Chondrocyte (in vitro differentiated cells): ENCODE measurements at regions not wholly inside any gene's neighbourhood (a gene's known extent, or its start where the extent isn't known, plus 50 kb on each side); places are given as distances from the start of the nearest gene placed in this dataset.

ENCODE experiments used
- DNase-seq: peaks from one replicate; pipeline ENCODE4 v3.0.0; 2021; ENCODE audit warnings: mixed read lengths, low spot score
- H3K27ac Mint-ChIP-seq: one replicate; pipeline ENCODE4 v1.8.0; 2021; ENCODE audit warnings: mild to moderate bottlenecking, moderate library complexity, mixed read lengths; ENCODE audit not compliant: unreplicated experiment
- H3K27me3 Mint-ChIP-seq: 2 replicates; pipeline ENCODE4 v1.8.0; 2021; ENCODE audit warnings: low read depth, mixed read lengths
- H3K36me3 Mint-ChIP-seq: 2 replicates; pipeline ENCODE4 v1.8.0; 2021; ENCODE audit warnings: low read depth, mixed read lengths
- H3K4me1 Mint-ChIP-seq: 2 replicates; pipeline ENCODE4 v1.8.0; 2021; ENCODE audit warnings: low read depth, mild to moderate bottlenecking, mixed read lengths
- H3K4me3 Mint-ChIP-seq: one replicate; pipeline ENCODE4 v1.8.0; 2021; ENCODE audit warnings: mild to moderate bottlenecking, moderate library complexity, mixed read lengths; ENCODE audit not compliant: unreplicated experiment
- H3K9me3 Mint-ChIP-seq: 2 replicates; pipeline ENCODE4 v1.8.0; 2021; ENCODE audit warnings: low read depth, mixed read lengths
- CTCF ChIP-seq: fragments of 200-600 bp; sonication (generic); IDR thresholded peaks from 2 replicates; pipeline ENCODE4 v1.5.0; 2021; ENCODE audit warnings: antibody characterized with exemption, mild to moderate bottlenecking, moderate library complexity

GRCh38 chr9:8025551-8025950 lies 226.0 kb upstream of the DMAC1 start:
- peaks cover 2% of the 10 kb centered on the region for H3K4me1 Mint-ChIP-seq
- DNase-seq: no peak
- no peak overlapping the region for H3K27ac Mint-ChIP-seq

GRCh38 chr9:8020186-8020585 lies 220.6 kb upstream of the DMAC1 start:
- TF ChIP-seq CTCF: no peak
- Mint-ChIP-seq H3K36me3 (no peaks in the 10 kb centered on the region), H3K4me1 (no peaks in the 10 kb centered on the region), H3K27ac (no peak overlapping the region), H3K9me3 (peaks cover 5% of the 10 kb centered on the region), H3K27me3 (no peaks in the 10 kb centered on the region), H3K4me3 (no peak overlapping the region)
- no peak for DNase-seq

More at GRCh38 chr9:8025551-8025950, 226.0 kb upstream of the DMAC1 start:
- Mint-ChIP-seq H3K4me3 (no peak overlapping the region), H3K9me3 (peaks cover 3% of the 10 kb centered on the region), H3K36me3 (no peaks in the 10 kb centered on the region), H3K27me3 (peaks cover 4% of the 10 kb centered on the region)
- TF ChIP-seq CTCF: no peak

- no peak for DNase-seq
- TF ChIP-seq CTCF: no peak
- no peaks in the 10 kb centered on the region for H3K4me1 Mint-ChIP-seq
- no peak overlapping the region for H3K4me3 Mint-ChIP-seq
- H3K27me3 Mint-ChIP-seq: no peaks in the 10 kb centered on the region
- no peaks in the 10 kb centered on the region for H3K36me3 Mint-ChIP-seq
- H3K27ac Mint-ChIP-seq: no peak overlapping the region
- peaks cover 5% of the 10 kb centered on the region for H3K9me3 Mint-ChIP-seq
Observed at GRCh38 chr9:8019636-8020035, 220.1 kb upstream of the DMAC1 start.

GRCh38 chr9:8014997-8015682 lies 215.6 kb upstream of the DMAC1 start:
- peaks cover 2% of the 10 kb centered on the region for H3K9me3 Mint-ChIP-seq
- H3K4me3 Mint-ChIP-seq: no peak overlapping the region
- TF ChIP-seq CTCF: no peak
- H3K27me3 Mint-ChIP-seq: no peaks in the 10 kb centered on the region
- no peak for DNase-seq
- H3K27ac Mint-ChIP-seq: no peak overlapping the region
- peaks cover 3% of the 10 kb centered on the region for H3K4me1 Mint-ChIP-seq
- H3K36me3 Mint-ChIP-seq: no peaks in the 10 kb centered on the region

GRCh38 chr9:8012986-8013385 lies 213.4 kb upstream of the DMAC1 start:
- Mint-ChIP-seq H3K36me3 (no peaks in the 10 kb centered on the region), H3K27me3 (no peaks in the 10 kb centered on the region), H3K4me3 (no peak overlapping the region), H3K27ac (no peak overlapping the region), H3K4me1 (peaks cover 3% of the 10 kb centered on the region), H3K9me3 (peaks cover 11% of the 10 kb centered on the region)
- TF ChIP-seq CTCF: no peak
- DNase-seq: no peak
